HEK293 (cell line): ENCODE measurements at regions not wholly inside any gene's neighbourhood (a gene's known extent, or its start where the extent isn't known, plus 50 kb on each side); places are given as distances from the start of the nearest gene placed in this dataset.

Source experiments
- CTCF ChIA-PET: fragments of 350-600 bp; formaldehyde crosslinking; extraction: SDS; loops from one replicate; lab custom pipeline; 2021; ENCODE audit warnings: antibody characterized with exemption; lab: Yijun Ruan, JAX
- POLR2A ChIA-PET: fragments of 300-600 bp; formaldehyde crosslinking; extraction: SDS; loops from one replicate; lab custom pipeline; 2020; ENCODE audit warnings: antibody characterized with exemption, inconsistent platforms; lab: Yijun Ruan, JAX
- H3K27ac ChIP-seq: fragments of 200-500 bp; sonication (Bioruptor generic); 2 replicates; pipeline ENCODE4 v1.5.1; 2014; ENCODE audit warnings: low read depth, low read length, control low read depth, inconsistent platforms; ENCODE audit errors: extremely low read depth
- H3K36me3 ChIP-seq, 2 experiments: fragments of 200-500 bp in 1 of 2; sonication (Bioruptor generic) in 1 of 2; 1 replicate in 1 of 2; 2 replicates in 1 of 2; pipeline ENCODE4 v1.5.1; 2014 to 2017; ENCODE audit warnings: inconsistent platforms in 2 of 2, low read length in 2 of 2; ENCODE audit not compliant: control insufficient read depth in 2 of 2, insufficient read depth in 1 of 2
- H3K4me1 ChIP-seq: fragments of 200-500 bp; sonication (Bioruptor generic); 2 replicates; pipeline ENCODE4 v1.5.1; 2014; ENCODE audit warnings: mild to moderate bottlenecking, low read length, inconsistent platforms; ENCODE audit not compliant: control insufficient read depth, insufficient read depth
- H3K4me3 ChIP-seq: 2 replicates; pipeline ENCODE4 v1.5.1; 2011; ENCODE audit warnings: low read depth, mild to moderate bottlenecking, control low read depth, low read length, moderate library complexity
- H3K9me3 ChIP-seq: fragments of 200-500 bp; sonication (Bioruptor generic); 2 replicates; pipeline ENCODE4 v1.5.1; 2014; ENCODE audit warnings: low read depth, low read length, inconsistent platforms; ENCODE audit not compliant: control insufficient read depth, insufficient read depth
- EGR2 ChIP-seq: fragments of 450-650 bp; formaldehyde crosslinking; IDR thresholded peaks from 2 replicates; pipeline ENCODE4 v1.5.1; 2016; ENCODE audit warnings: low read depth, missing biosample characterization, missing genetic modification characterization
- HOXD13 ChIP-seq: sonication (generic); formaldehyde crosslinking; IDR thresholded peaks from 2 replicates; pipeline ENCODE4 v1.8.0; 2022; ENCODE audit warnings: missing genetic modification reagents, borderline replicate concordance
- RBAK ChIP-seq: fragments of 450-650 bp; formaldehyde crosslinking; IDR thresholded peaks from 2 replicates; pipeline ENCODE4 v1.5.1; 2016; ENCODE audit warnings: missing biosample characterization, missing genetic modification characterization
- SP7 ChIP-seq: fragments of 450-650 bp; formaldehyde crosslinking; IDR thresholded peaks from 2 replicates; pipeline ENCODE4 v1.5.1; 2016; ENCODE audit warnings: missing biosample characterization, missing genetic modification characterization
- ZBTB20 ChIP-seq: fragments of 450-650 bp; formaldehyde crosslinking; IDR thresholded peaks from 2 replicates; pipeline ENCODE4 v1.5.1; 2016; ENCODE audit warnings: missing biosample characterization, missing genetic modification characterization
- ZFP69B ChIP-seq: fragments of 450-650 bp; formaldehyde crosslinking; IDR thresholded peaks from 2 replicates; pipeline ENCODE4 v1.5.1; 2016; ENCODE audit warnings: missing biosample characterization, missing genetic modification characterization
- ZNF513 ChIP-seq: fragments of 450-650 bp; IDR thresholded peaks from 2 replicates; pipeline ENCODE4 v1.5.1; 2018; ENCODE audit warnings: missing biosample characterization, missing genetic modification characterization
- ZNF585B ChIP-seq: fragments of 450-650 bp; formaldehyde crosslinking; IDR thresholded peaks from 2 replicates; pipeline ENCODE4 v1.5.1; 2016; ENCODE audit warnings: missing biosample characterization, missing genetic modification characterization
- ZNF626 ChIP-seq: fragments of 450-650 bp; sonication (Bioruptor Pico); formaldehyde crosslinking; IDR thresholded peaks from 2 replicates; pipeline ENCODE4 v1.5.1; 2018; ENCODE audit warnings: missing biosample characterization, missing genetic modification characterization, inconsistent platforms
- ZNF768 ChIP-seq: fragments of 450-650 bp; formaldehyde crosslinking; IDR thresholded peaks from 2 replicates; pipeline ENCODE4 v1.5.1; 2018; ENCODE audit warnings: missing biosample characterization, mild to moderate bottlenecking, missing genetic modification characterization
- TF ChIP-seq, protein P1 (sequence below): fragments of 450-650 bp; formaldehyde crosslinking; IDR thresholded peaks from 2 replicates; pipeline ENCODE4 v1.5.1; 2017; ENCODE audit warnings: missing biosample characterization, missing genetic modification characterization
- TF ChIP-seq, protein P2 (sequence below): fragments of 450-650 bp; formaldehyde crosslinking; IDR thresholded peaks from 2 replicates; pipeline ENCODE4 v1.5.1; 2016; ENCODE audit warnings: missing biosample characterization, missing genetic modification characterization
- TF ChIP-seq, protein P3 (sequence below): fragments of 450-650 bp; formaldehyde crosslinking; IDR thresholded peaks from 2 replicates; pipeline ENCODE4 v1.5.1; 2016; ENCODE audit warnings: missing biosample characterization, missing genetic modification characterization
- TF ChIP-seq, protein P4 (sequence below): fragments of 450-650 bp; formaldehyde crosslinking; IDR thresholded peaks from 2 replicates; pipeline ENCODE4 v1.5.1; 2016; ENCODE audit warnings: missing biosample characterization, missing genetic modification characterization

DNA sequence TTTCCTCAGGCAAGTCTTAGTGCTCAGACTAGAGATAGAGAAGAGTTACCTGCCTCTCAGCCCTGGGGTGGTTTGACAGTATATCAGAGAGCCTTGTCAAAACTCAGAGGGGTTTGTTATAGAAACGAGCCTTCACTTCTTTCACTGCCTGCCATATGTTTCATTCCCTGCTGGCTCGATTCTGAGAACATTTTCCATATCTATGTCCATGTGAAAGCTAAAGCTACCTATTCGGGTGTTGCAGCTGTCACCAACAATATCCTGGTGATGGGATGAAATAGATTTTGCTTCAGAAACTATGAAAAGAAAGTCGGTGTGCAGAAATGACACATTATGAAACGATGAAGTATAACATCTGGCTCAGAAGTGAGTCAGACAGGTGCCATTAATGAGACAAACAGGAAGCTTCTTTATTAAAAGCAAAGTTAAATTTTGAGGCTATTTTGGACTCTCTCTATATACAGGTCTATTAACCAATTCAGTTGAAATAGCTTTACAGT is 56.1 kb upstream of the TANK start (continued):
- no peak for TF ChIP-seq ZNF513 (tag by site-specific recombination)
- TF ChIP-seq ZBTB20 (tag by site-specific recombination) = no peak
- TF ChIP-seq, protein P1, sequence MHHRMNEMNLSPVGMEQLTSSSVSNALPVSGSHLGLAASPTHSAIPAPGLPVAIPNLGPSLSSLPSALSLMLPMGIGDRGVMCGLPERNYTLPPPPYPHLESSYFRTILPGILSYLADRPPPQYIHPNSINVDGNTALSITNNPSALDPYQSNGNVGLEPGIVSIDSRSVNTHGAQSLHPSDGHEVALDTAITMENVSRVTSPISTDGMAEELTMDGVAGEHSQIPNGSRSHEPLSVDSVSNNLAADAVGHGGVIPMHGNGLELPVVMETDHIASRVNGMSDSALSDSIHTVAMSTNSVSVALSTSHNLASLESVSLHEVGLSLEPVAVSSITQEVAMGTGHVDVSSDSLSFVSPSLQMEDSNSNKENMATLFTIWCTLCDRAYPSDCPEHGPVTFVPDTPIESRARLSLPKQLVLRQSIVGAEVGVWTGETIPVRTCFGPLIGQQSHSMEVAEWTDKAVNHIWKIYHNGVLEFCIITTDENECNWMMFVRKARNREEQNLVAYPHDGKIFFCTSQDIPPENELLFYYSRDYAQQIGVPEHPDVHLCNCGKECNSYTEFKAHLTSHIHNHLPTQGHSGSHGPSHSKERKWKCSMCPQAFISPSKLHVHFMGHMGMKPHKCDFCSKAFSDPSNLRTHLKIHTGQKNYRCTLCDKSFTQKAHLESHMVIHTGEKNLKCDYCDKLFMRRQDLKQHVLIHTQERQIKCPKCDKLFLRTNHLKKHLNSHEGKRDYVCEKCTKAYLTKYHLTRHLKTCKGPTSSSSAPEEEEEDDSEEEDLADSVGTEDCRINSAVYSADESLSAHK (tag by site-specific recombination) = no peak
- TF ChIP-seq ZNF626 (tag by site-specific recombination) = no peak
- no peak for TF ChIP-seq RBAK (tag by site-specific recombination)
- TF ChIP-seq, protein P2, sequence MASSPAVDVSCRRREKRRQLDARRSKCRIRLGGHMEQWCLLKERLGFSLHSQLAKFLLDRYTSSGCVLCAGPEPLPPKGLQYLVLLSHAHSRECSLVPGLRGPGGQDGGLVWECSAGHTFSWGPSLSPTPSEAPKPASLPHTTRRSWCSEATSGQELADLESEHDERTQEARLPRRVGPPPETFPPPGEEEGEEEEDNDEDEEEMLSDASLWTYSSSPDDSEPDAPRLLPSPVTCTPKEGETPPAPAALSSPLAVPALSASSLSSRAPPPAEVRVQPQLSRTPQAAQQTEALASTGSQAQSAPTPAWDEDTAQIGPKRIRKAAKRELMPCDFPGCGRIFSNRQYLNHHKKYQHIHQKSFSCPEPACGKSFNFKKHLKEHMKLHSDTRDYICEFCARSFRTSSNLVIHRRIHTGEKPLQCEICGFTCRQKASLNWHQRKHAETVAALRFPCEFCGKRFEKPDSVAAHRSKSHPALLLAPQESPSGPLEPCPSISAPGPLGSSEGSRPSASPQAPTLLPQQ (tag by site-specific recombination) = no peak
- TF ChIP-seq, protein P3, sequence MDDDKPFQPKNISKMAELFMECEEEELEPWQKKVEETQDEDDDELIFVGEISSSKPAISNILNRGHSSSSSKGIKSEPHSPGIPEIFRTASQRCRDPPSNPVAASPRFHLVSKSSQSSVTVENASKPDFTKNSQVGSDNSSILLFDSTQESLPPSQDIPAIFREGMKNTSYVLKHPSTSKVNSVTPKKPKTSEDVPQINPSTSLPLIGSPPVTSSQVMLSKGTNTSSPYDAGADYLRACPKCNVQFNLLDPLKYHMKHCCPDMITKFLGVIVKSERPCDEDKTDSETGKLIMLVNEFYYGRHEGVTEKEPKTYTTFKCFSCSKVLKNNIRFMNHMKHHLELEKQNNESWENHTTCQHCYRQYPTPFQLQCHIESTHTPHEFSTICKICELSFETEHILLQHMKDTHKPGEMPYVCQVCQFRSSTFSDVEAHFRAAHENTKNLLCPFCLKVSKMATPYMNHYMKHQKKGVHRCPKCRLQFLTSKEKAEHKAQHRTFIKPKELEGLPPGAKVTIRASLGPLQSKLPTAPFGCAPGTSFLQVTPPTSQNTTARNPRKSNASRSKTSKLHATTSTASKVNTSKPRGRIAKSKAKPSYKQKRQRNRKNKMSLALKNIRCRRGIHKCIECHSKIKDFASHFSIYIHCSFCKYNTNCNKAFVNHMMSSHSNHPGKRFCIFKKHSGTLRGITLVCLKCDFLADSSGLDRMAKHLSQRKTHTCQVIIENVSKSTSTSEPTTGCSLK (tag by site-specific recombination) = no peak
- no peak for TF ChIP-seq SP7 (tag by site-specific recombination)
- no peak for TF ChIP-seq ZFP69B (tag by site-specific recombination)
- TF ChIP-seq, protein P4, sequence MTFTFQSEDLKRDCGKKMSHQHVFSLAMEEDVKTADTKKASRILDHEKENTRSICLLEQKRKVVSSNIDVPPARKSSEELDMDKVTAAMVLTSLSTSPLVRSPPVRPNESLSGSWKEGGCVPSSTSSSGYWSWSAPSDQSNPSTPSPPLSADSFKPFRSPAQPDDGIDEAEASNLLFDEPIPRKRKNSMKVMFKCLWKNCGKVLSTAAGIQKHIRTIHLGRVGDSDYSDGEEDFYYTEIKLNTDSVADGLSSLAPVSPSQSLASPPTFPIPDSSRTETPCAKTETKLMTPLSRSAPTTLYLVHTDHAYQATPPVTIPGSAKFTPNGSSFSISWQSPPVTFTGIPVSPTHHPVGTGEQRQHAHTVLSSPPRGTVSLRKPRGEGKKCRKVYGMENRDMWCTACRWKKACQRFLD (tag by site-specific recombination) = no peak
- no peak for TF ChIP-seq EGR2 (tag by site-specific recombination)

DNA sequence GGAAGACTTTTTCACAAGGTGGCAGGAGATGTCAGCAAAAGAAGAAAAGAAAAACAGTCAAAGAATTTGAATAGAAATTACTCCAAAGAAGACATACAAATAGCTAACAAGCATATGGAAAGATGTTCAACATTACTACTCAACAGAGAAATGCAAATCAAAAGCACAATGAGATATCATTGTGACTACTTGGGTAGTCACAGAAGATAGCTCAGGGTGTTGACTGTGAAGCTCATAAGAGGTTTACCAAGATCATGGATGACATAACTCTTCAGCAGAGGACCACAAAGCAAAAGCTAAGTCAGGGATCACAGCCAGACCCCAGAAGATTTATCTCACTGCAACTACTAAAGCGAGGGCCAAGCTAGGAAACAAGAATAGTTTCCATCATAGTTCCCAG is 53.0 kb upstream of the TANK start:
- H3K27ac ChIP-seq = no peak overlapping the region
- POLR2A ChIA-PET = no interaction called here
- CTCF ChIA-PET = no interaction called here
- no peak for TF ChIP-seq ZNF585B (tag by site-specific recombination)
- no peak for TF ChIP-seq ZNF768
- TF ChIP-seq HOXD13 (CRISPR knock-in tag) = no peak
- TF ChIP-seq, all 188 proteins: peak for 0
- H3K4me3 ChIP-seq = no peak overlapping the region
- no peaks in the 10 kb centered on the region for H3K9me3 ChIP-seq
- H3K36me3 ChIP-seq = no peaks in the 10 kb centered on the region
- H3K4me1 ChIP-seq = no peaks in the 10 kb centered on the region
